ENCODE measurements at regions not wholly inside any gene's neighbourhood (a gene's known extent, or its start where the extent isn't known, plus 50 kb on each side); places are given as distances from the start of the nearest gene placed in this dataset.

DNA sequence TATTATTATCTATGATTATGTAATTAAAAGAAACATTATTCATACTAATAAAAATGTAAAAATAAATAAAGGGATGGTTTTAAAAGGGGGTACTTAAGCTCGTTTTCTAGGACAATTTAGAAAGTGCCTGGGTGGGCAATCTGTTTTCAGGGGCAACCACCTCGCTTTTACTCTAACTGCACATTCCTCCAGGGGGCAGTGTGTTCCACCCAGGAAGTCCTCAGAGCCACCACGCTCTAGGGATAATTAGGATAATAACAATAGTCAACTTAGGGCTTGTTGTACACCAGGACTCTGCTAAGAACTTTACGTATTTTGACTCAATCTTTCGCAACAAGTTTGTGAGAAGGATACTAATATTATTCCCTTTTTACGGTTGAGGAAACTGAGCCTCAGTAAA is 396.7 kb upstream of the MAF start:
- Mint-ChIP-seq H3K27me3 (no peaks in the 10 kb centered on the region), H3K4me1 (ENCODE audit: low read depth) (no peaks in the 10 kb centered on the region), H3K9me3 (no peaks in the 10 kb centered on the region), H3K27ac (no peak overlapping the region), H3K4me3 (no peak overlapping the region), H3K36me3 (ENCODE audit: low read depth) (no peaks in the 10 kb centered on the region)
- TF ChIP-seq, protein P1, sequence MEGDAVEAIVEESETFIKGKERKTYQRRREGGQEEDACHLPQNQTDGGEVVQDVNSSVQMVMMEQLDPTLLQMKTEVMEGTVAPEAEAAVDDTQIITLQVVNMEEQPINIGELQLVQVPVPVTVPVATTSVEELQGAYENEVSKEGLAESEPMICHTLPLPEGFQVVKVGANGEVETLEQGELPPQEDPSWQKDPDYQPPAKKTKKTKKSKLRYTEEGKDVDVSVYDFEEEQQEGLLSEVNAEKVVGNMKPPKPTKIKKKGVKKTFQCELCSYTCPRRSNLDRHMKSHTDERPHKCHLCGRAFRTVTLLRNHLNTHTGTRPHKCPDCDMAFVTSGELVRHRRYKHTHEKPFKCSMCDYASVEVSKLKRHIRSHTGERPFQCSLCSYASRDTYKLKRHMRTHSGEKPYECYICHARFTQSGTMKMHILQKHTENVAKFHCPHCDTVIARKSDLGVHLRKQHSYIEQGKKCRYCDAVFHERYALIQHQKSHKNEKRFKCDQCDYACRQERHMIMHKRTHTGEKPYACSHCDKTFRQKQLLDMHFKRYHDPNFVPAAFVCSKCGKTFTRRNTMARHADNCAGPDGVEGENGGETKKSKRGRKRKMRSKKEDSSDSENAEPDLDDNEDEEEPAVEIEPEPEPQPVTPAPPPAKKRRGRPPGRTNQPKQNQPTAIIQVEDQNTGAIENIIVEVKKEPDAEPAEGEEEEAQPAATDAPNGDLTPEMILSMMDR (IDR thresholded peaks at IDR 0.05): no peak
- CTCF ChIA-PET: interaction anchor here (1.2 kb wide), 1 partner anchor 10 kb away, joined by 3 read pairs; no protein-coding TSS in a partner anchor
- no peak for ATAC-seq (ENCODE audit: poor library complexity)
- no peaks in the 10 kb centered on the region for H3K9me3 ChIP-seq (ENCODE audit: control insufficient read depth in 1 of 2, insufficient read depth in 1 of 2, low read length in 2 of 2)
- peak in 1 of 14 experiments; percentile 9 for DNase-seq
- POLR2A ChIA-PET: no interaction called here
- no peaks in the 10 kb centered on the region for H3K4me1 ChIP-seq (ENCODE audit: insufficient read depth, low read length)
- no peaks in the 10 kb centered on the region for H3K27me3 ChIP-seq (ENCODE audit: control insufficient read depth in 1 of 2, insufficient read depth in 2 of 2, low read length in 2 of 2)
- intact Hi-C loops (cut with DNase I, micrococcal nuclease): no loop called here
- H3K4me3 ChIP-seq (ENCODE audit: low read length): no peak overlapping the region
- H3K27ac ChIP-seq (ENCODE audit: low read depth in 1 of 2, low read length in 2 of 2): no peak overlapping the region
- no peaks in the 10 kb centered on the region for H3K36me3 ChIP-seq (ENCODE audit: insufficient read depth, low read length)

DNA sequence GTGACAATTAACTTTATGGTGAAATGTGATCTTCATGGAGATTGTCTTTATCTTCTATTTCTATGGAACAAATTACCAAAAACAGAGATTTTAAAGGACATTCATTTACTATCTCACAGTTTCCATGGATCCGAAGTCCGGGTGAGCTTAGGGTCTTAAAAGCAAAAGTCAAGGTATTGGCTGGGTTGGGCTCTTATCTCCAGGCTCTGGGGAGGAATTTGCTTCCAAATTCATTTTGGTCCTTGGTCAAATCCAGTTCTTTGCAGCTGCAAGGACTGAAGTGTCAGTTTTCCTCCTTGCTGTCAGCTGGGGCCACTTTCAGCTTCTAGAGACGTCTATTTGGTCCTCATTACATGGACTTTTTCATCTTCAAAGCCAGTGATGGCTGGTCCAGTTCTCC is 395.8 kb upstream of the MAF start:
- TF ChIP-seq, protein P1 (IDR thresholded peaks at IDR 0.05): no peak
- ATAC-seq (ENCODE audit: poor library complexity) (no peak), DNase-seq (no peak)
- Mint-ChIP-seq H3K27ac (no peak overlapping the region), H3K27me3 (no peaks in the 10 kb centered on the region), H3K36me3 (ENCODE audit: low read depth) (no peaks in the 10 kb centered on the region), H3K4me1 (ENCODE audit: low read depth) (no peaks in the 10 kb centered on the region), H3K9me3 (no peaks in the 10 kb centered on the region), H3K4me3 (no peak overlapping the region)
- Histone ChIP-seq H3K9me3 (ENCODE audit: control insufficient read depth in 1 of 2, insufficient read depth in 1 of 2, low read length in 2 of 2) (no peaks in the 10 kb centered on the region), H3K36me3 (ENCODE audit: insufficient read depth, low read length) (no peaks in the 10 kb centered on the region), H3K4me3 (ENCODE audit: low read length) (no peak overlapping the region), H3K4me1 (ENCODE audit: insufficient read depth, low read length) (no peaks in the 10 kb centered on the region), H3K27me3 (ENCODE audit: control insufficient read depth in 1 of 2, insufficient read depth in 2 of 2, low read length in 2 of 2) (no peaks in the 10 kb centered on the region), H3K27ac (ENCODE audit: low read depth in 1 of 2, low read length in 2 of 2) (no peak overlapping the region)
- intact Hi-C loops (cut with DNase I, micrococcal nuclease): no loop called here
- ChIA-PET POLR2A (no interaction called here), CTCF (no interaction called here)

DNA sequence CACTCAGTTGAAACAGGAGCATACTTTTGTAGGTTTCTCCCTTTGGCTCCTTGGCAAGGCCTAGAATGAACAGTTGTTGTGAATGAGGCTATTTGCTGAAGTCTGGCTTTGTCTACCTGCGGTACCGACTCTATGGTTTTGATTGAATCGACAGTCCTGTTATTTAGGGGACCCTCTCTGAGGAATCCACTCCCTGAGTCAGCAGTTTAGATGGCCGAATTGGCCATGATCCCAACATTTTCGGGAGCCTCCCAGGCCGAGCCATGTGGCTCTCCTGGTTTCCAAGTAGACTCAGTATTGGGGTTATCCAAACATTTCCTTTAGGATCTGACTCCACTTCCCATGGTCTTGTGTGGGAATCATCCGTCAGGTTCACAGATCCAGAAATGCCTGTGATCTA is 394.8 kb upstream of the MAF start:
- ChIA-PET POLR2A (no interaction called here), CTCF (no interaction called here)
- Mint-ChIP-seq H3K27ac (no peak overlapping the region), H3K36me3 (ENCODE audit: low read depth) (no peaks in the 10 kb centered on the region), H3K9me3 (no peaks in the 10 kb centered on the region), H3K27me3 (no peaks in the 10 kb centered on the region), H3K4me3 (no peak overlapping the region), H3K4me1 (ENCODE audit: low read depth) (no peaks in the 10 kb centered on the region)
- TF ChIP-seq, protein P1 (IDR thresholded peaks at IDR 0.05): no peak
- intact Hi-C loops (cut with DNase I, micrococcal nuclease): no loop called here
- H3K27me3 ChIP-seq (ENCODE audit: control insufficient read depth in 1 of 2, insufficient read depth in 2 of 2, low read length in 2 of 2): no peaks in the 10 kb centered on the region
- no peaks in the 10 kb centered on the region for H3K36me3 ChIP-seq (ENCODE audit: insufficient read depth, low read length)
- no peaks in the 10 kb centered on the region for H3K9me3 ChIP-seq (ENCODE audit: control insufficient read depth in 1 of 2, insufficient read depth in 1 of 2, low read length in 2 of 2)
- DNase-seq (no peak), ATAC-seq (ENCODE audit: poor library complexity) (no peak)
- H3K4me3 ChIP-seq (ENCODE audit: low read length): no peak overlapping the region
- H3K27ac ChIP-seq (ENCODE audit: low read depth in 1 of 2, low read length in 2 of 2): no peak overlapping the region
- no peaks in the 10 kb centered on the region for H3K4me1 ChIP-seq (ENCODE audit: insufficient read depth, low read length)

Data from CD4-positive, alpha-beta T cell (primary cell).